ENCODE measurements at regions not wholly inside any gene's neighbourhood (a gene's known extent, or its start where the extent isn't known, plus 50 kb on each side); places are given as distances from the start of the nearest gene placed in this dataset.

GRCh38 chr2:156164091-156164720 is 168.3 kb downstream of the NR4A2 start:
- DNase-seq (ENCODE audit: low read depth in 2 of 2): no peak

GRCh38 chr2:156158808-156159207 is 173.7 kb downstream of the NR4A2 start:
- DNase-seq (ENCODE audit: low read depth in 2 of 2): no peak

GRCh38 chr2:156157670-156158069 is 174.9 kb downstream of the NR4A2 start:
- no peak for DNase-seq (ENCODE audit: low read depth in 2 of 2)

GRCh38 chr2:156156580-156156979 is 175.9 kb downstream of the NR4A2 start:
- DNase-seq (ENCODE audit: low read depth in 2 of 2): no peak

GRCh38 chr2:156155319-156155718 is 177.2 kb downstream of the NR4A2 start:
- no peak for DNase-seq (ENCODE audit: low read depth in 2 of 2)

- DNase-seq (ENCODE audit: low read depth in 2 of 2): no peak
Observed at GRCh38 chr2:156151351-156151750, 181.2 kb downstream of the NR4A2 start.

- no peak for DNase-seq (ENCODE audit: low read depth in 2 of 2)
Observed at GRCh38 chr2:156147594-156148330, 184.8 kb downstream of the NR4A2 start.

- no peak for DNase-seq (ENCODE audit: low read depth in 2 of 2)
Observed at GRCh38 chr2:156145976-156146375, 186.5 kb downstream of the NR4A2 start.

- DNase-seq (ENCODE audit: low read depth in 2 of 2): no peak
Observed at GRCh38 chr2:156145469-156145868, 187.1 kb downstream of the NR4A2 start.

GRCh38 chr2:156136566-156136965 is 196.0 kb downstream of the NR4A2 start:
- DNase-seq (ENCODE audit: low read depth in 2 of 2): no peak

GRCh38 chr2:156134887-156135286 is 197.6 kb downstream of the NR4A2 start:
- no peak for DNase-seq (ENCODE audit: low read depth in 2 of 2)

- DNase-seq (ENCODE audit: low read depth in 2 of 2): no peak
Observed at GRCh38 chr2:156132941-156133340, 199.6 kb downstream of the NR4A2 start.

GRCh38 chr2:156132130-156132529 is 200.4 kb downstream of the NR4A2 start:
- DNase-seq (ENCODE audit: low read depth in 2 of 2): no peak

- DNase-seq (ENCODE audit: low read depth in 2 of 2): no peak
Observed at GRCh38 chr2:156129227-156129626, 203.3 kb downstream of the NR4A2 start.

GRCh38 chr2:156125018-156125417 is 207.5 kb downstream of the NR4A2 start:
- DNase-seq (ENCODE audit: low read depth in 2 of 2): no peak

- DNase-seq (ENCODE audit: low read depth in 2 of 2): no peak
Observed at GRCh38 chr2:156124458-156124857, 208.1 kb downstream of the NR4A2 start.

GRCh38 chr2:156118753-156119416 is 213.6 kb downstream of the NR4A2 start:
- DNase-seq (ENCODE audit: low read depth in 2 of 2): no peak

- no peak for DNase-seq (ENCODE audit: low read depth in 2 of 2)
Observed at GRCh38 chr2:156116113-156116512, 216.4 kb downstream of the NR4A2 start.

GRCh38 chr2:156115338-156115737 is 217.2 kb downstream of the NR4A2 start:
- no peak for DNase-seq (ENCODE audit: low read depth in 2 of 2)

- no peak for DNase-seq (ENCODE audit: low read depth in 2 of 2)
Observed at GRCh38 chr2:156112323-156112722, 220.2 kb downstream of the NR4A2 start.

GRCh38 chr2:156110890-156111289 is 221.6 kb downstream of the NR4A2 start:
- DNase-seq (ENCODE audit: low read depth in 2 of 2): no peak

GRCh38 chr2:156099382-156099781 is 233.1 kb downstream of the NR4A2 start:
- no peak for DNase-seq (ENCODE audit: low read depth in 2 of 2)

GRCh38 chr2:156098506-156098905 is 234.0 kb downstream of the NR4A2 start:
- no peak for DNase-seq (ENCODE audit: low read depth in 2 of 2)
